ENCODE measurements at regions not wholly inside any gene's neighbourhood (a gene's known extent, or its start where the extent isn't known, plus 50 kb on each side); places are given as distances from the start of the nearest gene placed in this dataset.

DNA sequence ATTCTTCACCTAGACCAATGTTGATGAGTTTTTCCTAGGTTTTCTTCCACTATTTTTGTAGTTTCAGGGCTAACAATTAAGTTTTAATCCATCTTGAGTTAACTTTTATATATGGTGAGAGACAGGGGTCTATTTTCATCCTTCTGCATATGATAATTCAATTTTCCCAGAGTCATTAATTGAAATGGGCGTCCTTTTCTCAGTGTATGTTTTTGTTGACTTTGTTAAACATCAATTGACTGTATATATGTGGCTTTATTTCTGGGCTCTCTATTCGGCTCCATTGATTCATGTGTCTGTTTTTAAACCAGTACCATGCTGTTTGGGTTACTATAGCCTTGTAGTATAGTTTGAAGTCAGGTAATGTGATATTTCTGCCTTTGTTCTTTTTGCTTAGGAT is 282.1 kb downstream of the INSC start:
- Histone ChIP-seq H3K4me3 (no peak overlapping the region), H3K27me3 (no peaks in the 10 kb centered on the region), H3K4me1 (no peaks in the 10 kb centered on the region), H3K9me3 (peaks cover 10% of the 10 kb centered on the region in 2 donors), H3K36me3 (no peaks in the 10 kb centered on the region), H3K27ac (no peak overlapping the region)
- in situ Hi-C loops (cut with MboI; ENCODE audit: low pct_ligation_motif_present in 1 of 4, low pct_unique_long_range_greater_than_20kb in 1 of 4, low sequenced_read_pairs in 3 of 4): no loop called here
- no peak for DNase-seq
- intact Hi-C loops (cut with DNase I; ENCODE audit: low total_unique reads): no loop called here
- TF ChIP-seq EP300 (IDR thresholded peaks at IDR 0.05; ENCODE audit: low read depth) (no peak), POLR2AphosphoS5 (IDR thresholded peaks at IDR 0.05) (no peak), POLR2A (IDR thresholded peaks at IDR 0.05) (no peak)
- TF ChIP-seq, protein P1, sequence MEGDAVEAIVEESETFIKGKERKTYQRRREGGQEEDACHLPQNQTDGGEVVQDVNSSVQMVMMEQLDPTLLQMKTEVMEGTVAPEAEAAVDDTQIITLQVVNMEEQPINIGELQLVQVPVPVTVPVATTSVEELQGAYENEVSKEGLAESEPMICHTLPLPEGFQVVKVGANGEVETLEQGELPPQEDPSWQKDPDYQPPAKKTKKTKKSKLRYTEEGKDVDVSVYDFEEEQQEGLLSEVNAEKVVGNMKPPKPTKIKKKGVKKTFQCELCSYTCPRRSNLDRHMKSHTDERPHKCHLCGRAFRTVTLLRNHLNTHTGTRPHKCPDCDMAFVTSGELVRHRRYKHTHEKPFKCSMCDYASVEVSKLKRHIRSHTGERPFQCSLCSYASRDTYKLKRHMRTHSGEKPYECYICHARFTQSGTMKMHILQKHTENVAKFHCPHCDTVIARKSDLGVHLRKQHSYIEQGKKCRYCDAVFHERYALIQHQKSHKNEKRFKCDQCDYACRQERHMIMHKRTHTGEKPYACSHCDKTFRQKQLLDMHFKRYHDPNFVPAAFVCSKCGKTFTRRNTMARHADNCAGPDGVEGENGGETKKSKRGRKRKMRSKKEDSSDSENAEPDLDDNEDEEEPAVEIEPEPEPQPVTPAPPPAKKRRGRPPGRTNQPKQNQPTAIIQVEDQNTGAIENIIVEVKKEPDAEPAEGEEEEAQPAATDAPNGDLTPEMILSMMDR (IDR thresholded peaks at IDR 0.05): no peak
- WGBS, 2 donors (ENCODE audit: low coverage in 1 of 2): 70 to 76% methylated on average over 2 of the region's 2 CpGs

DNA sequence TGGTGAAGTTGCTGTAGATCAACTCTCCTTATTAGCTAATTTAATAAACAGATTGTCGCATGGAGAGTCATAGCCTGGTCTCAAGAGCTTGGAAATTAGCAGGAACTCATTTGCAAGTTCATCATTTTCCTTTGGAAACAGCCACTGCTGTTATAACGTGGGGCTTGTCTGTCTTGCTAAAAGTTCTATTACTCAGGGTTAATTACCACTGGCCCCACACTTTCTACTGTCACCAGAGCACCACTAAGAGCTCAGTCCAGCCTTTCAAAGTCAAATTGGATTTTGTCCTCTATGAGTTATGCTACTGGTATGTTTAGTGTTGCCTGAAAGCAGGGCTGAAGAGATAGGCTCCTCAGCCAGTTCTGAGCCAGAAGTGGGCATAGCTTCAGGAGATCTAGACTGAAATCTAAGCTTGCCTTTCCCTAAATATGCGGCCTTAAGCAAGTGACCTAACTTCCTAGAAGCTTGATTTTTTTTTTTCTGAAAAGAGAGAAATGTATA is 292.2 kb downstream of the INSC start:
- Histone ChIP-seq H3K4me1 (no peaks in the 10 kb centered on the region), H3K27me3 (no peaks in the 10 kb centered on the region), H3K9me3 (no peaks in the 10 kb centered on the region), H3K36me3 (no peaks in the 10 kb centered on the region), H3K4me3 (no peak overlapping the region), H3K27ac (no peak overlapping the region)
- in situ Hi-C loops (cut with MboI; ENCODE audit: low pct_ligation_motif_present in 1 of 4, low pct_unique_long_range_greater_than_20kb in 1 of 4, low sequenced_read_pairs in 3 of 4): no loop called here
- WGBS, 2 donors (ENCODE audit: low coverage in 1 of 2): 66 to 88% methylated on average over 2 to 3 of the region's 3 CpGs
- TF ChIP-seq EP300 (IDR thresholded peaks at IDR 0.05; ENCODE audit: low read depth) (no peak), POLR2A (IDR thresholded peaks at IDR 0.05) (no peak), POLR2AphosphoS5 (IDR thresholded peaks at IDR 0.05) (no peak)
- TF ChIP-seq, protein P1 (IDR thresholded peaks at IDR 0.05): no peak
- intact Hi-C loops (cut with DNase I; ENCODE audit: low total_unique reads): no loop called here
- no peak for DNase-seq

DNA sequence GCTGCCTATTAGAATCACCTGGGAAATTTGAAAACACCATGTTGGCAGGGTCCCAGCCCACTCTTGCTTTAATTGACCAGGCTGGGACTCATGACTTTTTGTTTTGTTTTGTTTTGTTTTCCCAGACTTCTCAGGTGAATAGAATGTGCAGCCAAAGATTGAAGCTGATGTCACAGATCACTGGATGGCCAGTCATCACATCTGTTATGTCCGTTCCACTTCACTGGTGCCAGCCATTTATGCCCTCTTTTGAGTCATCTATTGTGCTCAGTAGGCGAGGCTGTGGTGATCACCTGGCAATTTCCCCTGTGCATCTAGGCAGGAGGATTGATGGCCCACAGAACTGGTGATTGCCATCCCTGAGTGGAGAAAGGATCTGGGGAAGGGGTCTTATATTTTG is 297.3 kb downstream of the INSC start:
- Histone ChIP-seq H3K27me3 (no peaks in the 10 kb centered on the region), H3K27ac (no peak overlapping the region), H3K4me3 (no peak overlapping the region), H3K36me3 (no peaks in the 10 kb centered on the region), H3K9me3 (no peaks in the 10 kb centered on the region), H3K4me1 (no peaks in the 10 kb centered on the region)
- WGBS, 2 donors (ENCODE audit: low coverage in 1 of 2): 68 to 78% methylated on average over 2 of the region's 2 CpGs
- DNase-seq: no peak
- TF ChIP-seq, protein P1 (IDR thresholded peaks at IDR 0.05): no peak
- TF ChIP-seq POLR2A (IDR thresholded peaks at IDR 0.05) (no peak), POLR2AphosphoS5 (IDR thresholded peaks at IDR 0.05) (no peak), EP300 (IDR thresholded peaks at IDR 0.05; ENCODE audit: low read depth) (no peak)
- in situ Hi-C loops (cut with MboI; ENCODE audit: low pct_ligation_motif_present in 1 of 4, low pct_unique_long_range_greater_than_20kb in 1 of 4, low sequenced_read_pairs in 3 of 4): no loop called here
- intact Hi-C loops (cut with DNase I; ENCODE audit: low total_unique reads): no loop called here

- DNase-seq: no peak
- Histone ChIP-seq H3K9me3 (no peaks in the 10 kb centered on the region), H3K27ac (no peak overlapping the region), H3K36me3 (no peaks in the 10 kb centered on the region), H3K4me3 (no peak overlapping the region), H3K27me3 (no peaks in the 10 kb centered on the region), H3K4me1 (no peaks in the 10 kb centered on the region)
- 61 to 73% methylated on average over 3 of the region's 3 CpGs for WGBS, 2 donors (ENCODE audit: low coverage in 1 of 2)
- intact Hi-C loops (cut with DNase I; ENCODE audit: low total_unique reads) (no loop called here), in situ Hi-C loops (cut with MboI; ENCODE audit: low pct_ligation_motif_present in 1 of 4, low pct_unique_long_range_greater_than_20kb in 1 of 4, low sequenced_read_pairs in 3 of 4) (no loop called here)
- no peak for TF ChIP-seq EP300 (IDR thresholded peaks at IDR 0.05; ENCODE audit: low read depth)
- no peak for TF ChIP-seq POLR2A (IDR thresholded peaks at IDR 0.05)
- TF ChIP-seq, protein P1 (IDR thresholded peaks at IDR 0.05): no peak
- no peak for TF ChIP-seq POLR2AphosphoS5 (IDR thresholded peaks at IDR 0.05)
Measured at GRCh38 chr11:15418921-15419320, 304.2 kb downstream of the INSC start.
